Fibroblast of lung (primary cell): ENCODE measurements at regions not wholly inside any gene's neighbourhood (a gene's known extent, or its start where the extent isn't known, plus 50 kb on each side); places are given as distances from the start of the nearest gene placed in this dataset.

Experiments used
- DNase-seq, 2 donors: peaks; one replicate each; pipeline versions ENCODE4 v3.0.0 to v3.0.0-alpha.2; 2010; ENCODE audit warnings: low read depth in 2 of 2
- H2AFZ ChIP-seq: 2 replicates; pipeline ENCODE4 v1.5.1; 2012; ENCODE audit warnings: low read length, control low read depth, inconsistent platforms
- H3K27ac ChIP-seq: 2 replicates; pipeline ENCODE4 v1.5.1; 2011; ENCODE audit warnings: low read length, control low read depth; ENCODE audit not compliant: insufficient read depth
- H3K27me3 ChIP-seq: 2 replicates; pipeline ENCODE4 v1.5.1; 2011; ENCODE audit warnings: mild to moderate bottlenecking, low read length; ENCODE audit not compliant: control insufficient read depth, insufficient read depth
- H3K36me3 ChIP-seq: 2 replicates; pipeline ENCODE4 v1.5.1; 2011; ENCODE audit warnings: low read length; ENCODE audit not compliant: control insufficient read depth, insufficient read depth
- H3K4me1 ChIP-seq: 2 replicates; pipeline ENCODE4 v1.5.1; 2011; ENCODE audit warnings: low read length; ENCODE audit not compliant: control insufficient read depth, insufficient read depth; ENCODE audit errors: extremely low read depth
- H3K4me2 ChIP-seq: 2 replicates; pipeline ENCODE4 v1.5.1; 2011; ENCODE audit warnings: low read length, control low read depth; ENCODE audit not compliant: insufficient read depth; ENCODE audit errors: extremely low read depth
- H3K4me3 ChIP-seq, 4 experiments: fragments of 200-600 bp in 1 of 4; sonication (generic) in 1 of 4; replicated peaks in 1 of 4; 2 replicates each; pipeline ENCODE4 v1.5.1; 2011 to 2016; ENCODE audit warnings: low read length in 4 of 4, low read depth in 3 of 4, mild to moderate bottlenecking in 3 of 4, control low read depth in 2 of 4, inconsistent platforms in 1 of 4, mixed read lengths in 1 of 4; ENCODE audit not compliant: insufficient read depth in 1 of 4; ENCODE audit errors: control extremely low read depth in 1 of 4
- H3K79me2 ChIP-seq: 2 replicates; pipeline ENCODE4 v1.5.1; 2012; ENCODE audit warnings: mild to moderate bottlenecking, low read length, inconsistent platforms; ENCODE audit not compliant: control insufficient read depth, insufficient read depth
- H3K9ac ChIP-seq: 2 replicates; pipeline ENCODE4 v1.5.1; 2011; ENCODE audit warnings: mild to moderate bottlenecking, low read length, control low read depth; ENCODE audit not compliant: insufficient read depth
- H3K9me3 ChIP-seq: 2 replicates; pipeline ENCODE4 v1.5.1; 2012; ENCODE audit warnings: low read depth, low read length; ENCODE audit not compliant: control insufficient read depth, insufficient read depth
- H4K20me1 ChIP-seq: 2 replicates; pipeline ENCODE4 v1.5.1; 2011; ENCODE audit warnings: low read length; ENCODE audit not compliant: control insufficient read depth, insufficient read depth; ENCODE audit errors: extremely low read depth
- CTCF ChIP-seq, 2 donors: IDR thresholded peaks in 1 of 2; conservative IDR thresholded peaks in 1 of 2; 1 replicate in 1 of 2; 2 replicates in 1 of 2; pipeline ENCODE4 v1.5.1; 2011 to 2012; ENCODE audit warnings: low read length in 2 of 2, control low read depth in 1 of 2, inconsistent platforms in 1 of 2, low read depth in 1 of 2, mild to moderate bottlenecking in 1 of 2
- EZH2 ChIP-seq: IDR thresholded peaks from 2 replicates; pipeline ENCODE4 v1.5.1; 2012; ENCODE audit warnings: low read length, control low read depth, mild to moderate bottlenecking; ENCODE audit errors: missing control alignments

GRCh38 chr20:41783423-41784208 is 165.4 kb upstream of the CHD6 start:
- Histone ChIP-seq H3K4me3 (no peak overlapping the region), H3K4me2 (no peak overlapping the region), H3K9ac (no peak overlapping the region), H3K79me2 (no peaks in the 10 kb centered on the region), H3K27ac (no peak overlapping the region), H4K20me1 (no peaks in the 10 kb centered on the region), H3K36me3 (no peaks in the 10 kb centered on the region), H2AFZ (no peak overlapping the region), H3K4me1 (no peaks in the 10 kb centered on the region), H3K27me3 (no peaks in the 10 kb centered on the region), H3K9me3 (no peaks in the 10 kb centered on the region)
- TF ChIP-seq CTCF (conservative IDR thresholded peaks at IDR 0.05 in 1 of 2, IDR thresholded peaks at IDR 0.05 in 1 of 2; ENCODE audit: low read depth in 1 of 2, low read length in 2 of 2) (no peak), EZH2 (no peak)
- DNase-seq, result no peak

DNA sequence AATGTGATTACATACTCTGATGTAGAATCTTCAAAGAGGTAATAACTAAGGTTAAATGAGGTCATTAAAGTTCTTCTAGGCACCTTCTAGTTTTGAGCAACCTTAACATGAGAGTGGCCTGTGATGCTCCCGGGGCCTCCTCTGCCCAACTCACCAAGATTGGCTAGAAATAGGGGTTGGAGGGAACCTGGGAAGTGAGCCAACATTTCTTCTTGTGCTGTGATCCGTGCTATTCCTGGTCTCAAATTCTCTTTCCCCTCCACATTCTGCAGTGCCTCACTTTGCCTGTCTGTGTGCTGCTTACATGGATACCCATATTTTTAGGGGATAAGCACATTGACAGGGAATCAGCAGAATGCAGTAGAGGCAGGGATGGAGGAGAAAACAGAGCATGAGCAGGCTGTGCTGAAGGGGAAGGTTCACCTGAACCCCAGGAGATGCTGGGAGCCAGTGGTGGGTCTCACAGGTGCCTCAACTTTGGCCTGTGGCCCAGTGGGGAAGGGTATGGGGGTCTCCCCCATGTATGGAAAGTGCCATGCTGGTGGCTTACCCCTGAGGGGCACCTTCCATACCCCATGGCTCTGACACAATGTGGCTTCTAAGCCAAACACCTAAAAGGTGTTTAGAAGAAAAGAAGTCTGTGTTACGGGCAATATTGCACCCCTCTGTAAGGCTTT is 164.7 kb upstream of the CHD6 start:
- H3K4me1 ChIP-seq, result no peaks in the 10 kb centered on the region
- no peak for DNase-seq
- no peak overlapping the region for H3K4me3 ChIP-seq
- no peaks in the 10 kb centered on the region for H4K20me1 ChIP-seq
- no peak overlapping the region for H3K4me2 ChIP-seq
- H3K9me3 ChIP-seq, result no peaks in the 10 kb centered on the region
- no peaks in the 10 kb centered on the region for H3K36me3 ChIP-seq
- no peak overlapping the region for H3K27ac ChIP-seq
- TF ChIP-seq EZH2 (no peak), CTCF (conservative IDR thresholded peaks at IDR 0.05 in 1 of 2, IDR thresholded peaks at IDR 0.05 in 1 of 2; ENCODE audit: low read depth in 1 of 2, low read length in 2 of 2) (no peak)
- no peaks in the 10 kb centered on the region for H3K79me2 ChIP-seq
- H3K27me3 ChIP-seq, result no peaks in the 10 kb centered on the region
- no peak overlapping the region for H3K9ac ChIP-seq
- H2AFZ ChIP-seq, result no peak overlapping the region

GRCh38 chr20:41782255-41782654 is 164.1 kb upstream of the CHD6 start:
- Histone ChIP-seq H3K36me3 (no peaks in the 10 kb centered on the region), H3K4me3 (no peak overlapping the region), H3K4me1 (no peaks in the 10 kb centered on the region), H3K9ac (no peak overlapping the region), H3K9me3 (no peaks in the 10 kb centered on the region), H3K27me3 (no peaks in the 10 kb centered on the region), H3K79me2 (no peaks in the 10 kb centered on the region), H3K27ac (no peak overlapping the region), H3K4me2 (no peak overlapping the region), H4K20me1 (no peaks in the 10 kb centered on the region), H2AFZ (no peak overlapping the region)
- no peak for TF ChIP-seq EZH2
- TF ChIP-seq CTCF (conservative IDR thresholded peaks at IDR 0.05 in 1 of 2, IDR thresholded peaks at IDR 0.05 in 1 of 2; ENCODE audit: low read depth in 1 of 2, low read length in 2 of 2), result no peak
- DNase-seq, result no peak
